GM23248 (cell line): ENCODE measurements at regions not wholly inside any gene's neighbourhood (a gene's known extent, or its start where the extent isn't known, plus 50 kb on each side); places are given as distances from the start of the nearest gene placed in this dataset.

ENCODE experiments used
- DNase-seq: peaks from one replicate; pipeline ENCODE4 v3.0.0-alpha.2; 2015
- H2AFZ ChIP-seq: fragments of 200-600 bp; sonication (generic); 2 replicates; pipeline ENCODE4 v1.6.1; 2016; ENCODE audit warnings: antibody characterized with exemption
- H3F3A ChIP-seq: fragments of 200-600 bp; sonication (generic); 2 replicates; pipeline ENCODE4 v1.6.1; 2016; ENCODE audit warnings: mild to moderate bottlenecking, antibody characterized with exemption, mixed run types; ENCODE audit not compliant: insufficient read depth
- H3K27ac ChIP-seq: fragments of 200-600 bp; sonication (generic); 2 replicates; pipeline ENCODE4 v1.5.1; 2016; ENCODE audit warnings: mild to moderate bottlenecking
- H3K27me3 ChIP-seq: fragments of 200-600 bp; sonication (generic); replicated peaks from 2 replicates; pipeline ENCODE4 v1.6.1; 2016; ENCODE audit warnings: mild to moderate bottlenecking; ENCODE audit not compliant: insufficient read depth
- H3K36me3 ChIP-seq: fragments of 200-600 bp; sonication (generic); 2 replicates; pipeline ENCODE4 v1.6.1; 2016; ENCODE audit warnings: low read depth, mild to moderate bottlenecking
- H3K4me1 ChIP-seq: fragments of 200-600 bp; sonication (generic); 2 replicates; pipeline ENCODE4 v1.6.1; 2016; ENCODE audit warnings: mild to moderate bottlenecking; ENCODE audit not compliant: insufficient read depth
- H3K4me2 ChIP-seq: fragments of 200-600 bp; sonication (generic); one replicate; pipeline ENCODE4 v1.6.1; 2016; ENCODE audit warnings: mild to moderate bottlenecking; ENCODE audit not compliant: unreplicated experiment
- H3K4me3 ChIP-seq: fragments of 200-600 bp; sonication (generic); 2 replicates; pipeline ENCODE4 v1.5.1; 2016; ENCODE audit warnings: mild to moderate bottlenecking
- H3K79me2 ChIP-seq: fragments of 200-600 bp; sonication (generic); 2 replicates; pipeline ENCODE4 v1.6.1; 2016; ENCODE audit warnings: mild to moderate bottlenecking; ENCODE audit not compliant: insufficient read depth
- H3K9ac ChIP-seq: fragments of 200-600 bp; sonication (generic); 2 replicates; pipeline ENCODE4 v1.6.1; 2016; ENCODE audit warnings: mild to moderate bottlenecking
- H3K9me2 ChIP-seq: fragments of 200-600 bp; sonication (generic); 2 replicates; pipeline ENCODE4 v1.6.1; 2016; ENCODE audit warnings: mixed run types, mild to moderate bottlenecking, moderate library complexity; ENCODE audit not compliant: insufficient read depth
- H3K9me3 ChIP-seq: fragments of 200-600 bp; sonication (generic); one replicate; pipeline ENCODE4 v1.6.1; 2017; ENCODE audit warnings: low read depth
- H4K20me1 ChIP-seq: fragments of 200-600 bp; sonication (generic); 2 replicates; pipeline ENCODE4 v1.6.0; 2016; ENCODE audit not compliant: insufficient read depth
- EZH2 ChIP-seq: fragments of 200-600 bp; sonication (generic); IDR thresholded peaks from 2 replicates; pipeline ENCODE4 v1.6.1; 2018; ENCODE audit warnings: antibody characterized with exemption, mild to moderate bottlenecking; ENCODE audit not compliant: insufficient read depth, poor library complexity, severe bottlenecking
- EZH2phosphoT487 ChIP-seq: fragments of 200-600 bp; sonication (generic); IDR thresholded peaks from 2 replicates; pipeline ENCODE4 v1.6.1; 2018; ENCODE audit warnings: antibody characterized with exemption, moderate library complexity, mild to moderate bottlenecking, low read depth; ENCODE audit not compliant: insufficient read depth
- WGBS, 2 experiments: methylation state at CpG; one replicate each; pipeline ENCODE4 v1.1.6; 2015 to 2017; ENCODE audit warnings: low lambda C conversion rate in 2 of 2, low coverage in 1 of 2; ENCODE audit errors: missing lambda C conversion rate in 2 of 2; 5-methylcytosine and 5-hydroxymethylcytosine counted together
- in situ Hi-C: fragments of 300-500 bp; cut with MboI; formaldehyde crosslinking; loops from 2 replicates; pipeline ENCODE4 v1.15.0; 2020

DNA sequence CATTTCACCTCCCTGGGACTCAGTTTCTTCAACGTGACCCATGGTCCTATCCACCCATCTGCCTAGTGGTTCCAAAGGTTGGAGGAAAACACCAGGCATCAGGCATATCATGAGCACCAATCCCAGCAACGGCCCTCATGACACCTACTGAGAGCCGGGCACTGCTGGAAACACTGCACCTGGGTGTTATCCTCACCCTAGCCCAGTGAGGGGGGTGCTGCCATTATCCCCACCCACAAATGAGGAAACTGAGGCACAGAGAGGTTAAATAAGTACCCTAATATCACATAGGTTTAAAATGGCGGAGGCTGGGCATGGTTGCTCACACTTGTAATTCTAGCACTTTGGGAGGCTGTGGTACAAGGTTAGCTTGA, 206.9 kb downstream of the MATN1 start:
- Histone ChIP-seq H3K9me2 (no peaks in the 10 kb centered on the region), H3K9ac (no peak overlapping the region), H3K27ac (no peak overlapping the region), H3K9me3 (no peaks in the 10 kb centered on the region), H2AFZ (no peak overlapping the region), H3K4me1 (peaks cover 15% of the 10 kb centered on the region), H3K4me3 (no peak overlapping the region), H3K4me2 (no peak overlapping the region), H3K79me2 (no peaks in the 10 kb centered on the region), H3F3A (no peaks in the 10 kb centered on the region), H3K36me3 (no peaks in the 10 kb centered on the region), H4K20me1 (no peaks in the 10 kb centered on the region), H3K27me3 (no peaks in the 10 kb centered on the region)
- no peak for DNase-seq
- WGBS, 2 experiments: 83 to 88% methylated on average over 4 of the region's 4 CpGs
- in situ Hi-C loops: no loop called here
- TF ChIP-seq EZH2phosphoT487: no peak
- TF ChIP-seq EZH2: no peak

DNA sequence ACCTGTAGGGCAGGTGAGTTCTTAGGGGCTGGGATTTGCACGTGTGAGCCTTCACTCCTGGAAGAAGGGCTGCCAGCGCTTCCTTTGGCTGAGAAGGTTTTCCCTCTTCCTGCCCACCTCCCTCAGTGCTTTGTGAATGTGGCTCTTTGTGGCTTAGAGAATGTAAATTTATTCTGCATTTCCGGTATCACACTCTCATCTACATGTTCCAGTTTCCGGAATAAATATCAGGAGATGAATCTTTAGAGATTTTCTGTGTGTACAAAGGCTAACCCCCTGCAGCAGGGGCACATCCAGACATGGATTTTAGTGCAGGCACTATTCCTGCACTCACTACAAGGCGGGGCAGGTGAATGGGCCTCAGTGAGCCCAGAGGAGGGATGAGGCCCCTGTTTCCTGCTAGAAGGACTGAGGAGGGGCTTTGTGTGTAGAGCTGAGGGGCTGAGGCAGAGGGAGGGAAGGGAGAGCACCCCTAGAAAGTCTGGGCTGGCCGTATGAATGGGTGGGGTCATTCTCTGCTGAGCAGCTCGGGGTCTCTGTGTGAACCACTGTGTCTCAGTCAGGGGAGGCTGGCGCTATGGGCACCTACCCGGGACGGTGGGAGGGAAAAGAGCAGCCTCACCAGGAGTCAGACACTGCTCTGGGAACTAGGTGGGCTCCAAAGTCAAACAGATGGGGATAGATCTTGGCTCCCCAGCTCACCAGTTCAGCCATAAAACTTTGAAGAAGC, 207.5 kb downstream of the MATN1 start:
- TF ChIP-seq EZH2 (no peak), EZH2phosphoT487 (no peak)
- no peaks in the 10 kb centered on the region for H3F3A ChIP-seq
- no peak for DNase-seq

DNA sequence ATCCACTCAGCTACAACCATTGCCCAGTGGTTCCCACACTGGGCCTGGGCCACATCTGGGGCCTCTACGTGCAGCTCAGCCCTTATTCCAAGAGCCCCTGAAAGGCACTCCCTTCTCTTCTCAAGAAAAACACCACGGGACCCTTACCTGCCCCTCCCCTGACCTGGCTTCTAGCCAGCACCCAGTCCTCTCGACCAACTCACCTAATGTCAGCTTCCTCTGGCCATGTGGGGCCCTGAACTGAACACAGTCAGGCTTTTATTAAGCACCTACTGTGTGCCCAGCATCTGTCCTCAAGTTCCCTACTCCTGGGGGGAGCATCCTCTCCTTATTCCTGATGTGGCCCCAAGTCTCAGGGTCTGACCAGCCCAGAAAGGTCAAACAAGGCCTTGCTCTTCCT, 208.4 kb downstream of the MATN1 start:
- Histone ChIP-seq H3K27me3 (0 out of 2 replicates have a peak, but pooled peaks cover under 1% of the 10 kb centered on the region), H3K27ac (no peak overlapping the region), H3K4me1 (peaks cover 14% of the 10 kb centered on the region), H3F3A (no peaks in the 10 kb centered on the region), H4K20me1 (no peaks in the 10 kb centered on the region), H3K9me2 (no peaks in the 10 kb centered on the region), H3K9ac (no peak overlapping the region), H3K9me3 (no peaks in the 10 kb centered on the region), H3K4me3 (no peak overlapping the region), H3K79me2 (no peaks in the 10 kb centered on the region), H2AFZ (no peak overlapping the region), H3K36me3 (no peaks in the 10 kb centered on the region), H3K4me2 (no peak overlapping the region)
- TF ChIP-seq EZH2phosphoT487 (no peak), EZH2 (no peak)
- no peak for DNase-seq
- WGBS, 2 experiments: 54 to 58% methylated on average over 3 of the region's 3 CpGs
- in situ Hi-C loops: no loop called here

More for the DNA sequence above, 207.5 kb downstream of the MATN1 start:
- WGBS, 2 experiments: 80 to 84% methylated on average over 10 of the region's 10 CpGs
- peaks cover 14% of the 10 kb centered on the region for H3K4me1 ChIP-seq
- no peaks in the 10 kb centered on the region for H3K79me2 ChIP-seq
- no peak overlapping the region for H3K4me2 ChIP-seq
- in situ Hi-C loops: no loop called here
- H4K20me1 ChIP-seq: no peaks in the 10 kb centered on the region
- H3K9ac ChIP-seq: no peak overlapping the region
- no peaks in the 10 kb centered on the region for H3K9me2 ChIP-seq
- H3K27ac ChIP-seq: no peak overlapping the region
- H3K9me3 ChIP-seq: no peaks in the 10 kb centered on the region
- H3K27me3 ChIP-seq: no peaks in the 10 kb centered on the region
- H2AFZ ChIP-seq: no peak overlapping the region
- H3K4me3 ChIP-seq: no peak overlapping the region
- H3K36me3 ChIP-seq: no peaks in the 10 kb centered on the region

DNA sequence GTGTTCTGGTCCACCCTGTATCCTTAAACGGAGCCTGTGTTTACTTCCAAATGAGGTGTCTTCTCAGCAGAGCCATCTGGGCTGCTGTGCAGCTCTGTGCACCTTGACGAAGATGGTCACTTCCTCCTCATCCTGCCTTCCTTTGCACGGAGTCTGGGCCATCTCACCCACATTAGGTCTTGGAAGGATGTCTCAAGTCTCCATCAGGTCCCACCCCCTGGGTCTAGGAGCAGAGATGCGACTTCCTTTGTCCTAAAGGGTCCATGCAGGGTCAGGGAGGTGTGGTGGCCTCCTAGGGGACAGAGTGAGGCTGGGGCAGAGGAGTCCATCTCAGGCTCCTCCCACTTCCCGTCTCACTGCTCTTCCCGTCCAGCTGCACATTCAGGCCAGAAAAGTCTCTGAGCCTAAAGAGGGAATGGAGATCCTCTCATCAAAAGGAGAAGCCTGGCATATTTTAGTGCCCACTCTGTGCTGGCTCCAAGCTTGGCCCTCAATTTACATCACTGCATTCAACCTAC, 209.2 kb downstream of the MATN1 start:
- Histone ChIP-seq H3K9me2 (no peaks in the 10 kb centered on the region), H4K20me1 (no peaks in the 10 kb centered on the region), H2AFZ (no peak overlapping the region), H3F3A (no peaks in the 10 kb centered on the region), H3K4me3 (no peak overlapping the region), H3K4me1 (peaks cover 14% of the 10 kb centered on the region), H3K9ac (no peak overlapping the region), H3K4me2 (no peak overlapping the region), H3K27me3 (peaks cover 7% of the 10 kb centered on the region; the same call in 1 of the 2 replicates), H3K36me3 (no peaks in the 10 kb centered on the region), H3K79me2 (no peaks in the 10 kb centered on the region), H3K9me3 (no peaks in the 10 kb centered on the region), H3K27ac (no peak overlapping the region)
- in situ Hi-C loops: no loop called here
- no peak for DNase-seq
- WGBS, 2 experiments: 42 to 44% methylated on average over 5 to 6 of the region's 6 CpGs
- TF ChIP-seq EZH2phosphoT487 (no peak), EZH2 (no peak)
